ENCODE measurements at regions not wholly inside any gene's neighbourhood (a gene's known extent, or its start where the extent isn't known, plus 50 kb on each side); places are given as distances from the start of the nearest gene placed in this dataset.

GRCh38 chr6:82553863-82554531, 190.4 kb downstream of the TPBG start:
- no peak for TF ChIP-seq MLX (CRISPR knock-in tag; IDR thresholded peaks at IDR 0.05)
- TF ChIP-seq NR2C2 (CRISPR knock-in tag; IDR thresholded peaks at IDR 0.05), result no peak
- no peak for TF ChIP-seq CTCF (IDR thresholded peaks at IDR 0.05)
- TF ChIP-seq GABPB1 (CRISPR knock-in tag; IDR thresholded peaks at IDR 0.05), result no peak
- TF ChIP-seq GRHL2 (CRISPR knock-in tag; IDR thresholded peaks at IDR 0.05; ENCODE audit: insufficient replicate concordance, severe bottlenecking), result no peak
- TF ChIP-seq CREB1 (CRISPR knock-in tag; IDR thresholded peaks at IDR 0.05), result no peak
- no peak for TF ChIP-seq IRF1 (CRISPR knock-in tag; IDR thresholded peaks at IDR 0.05)
- no peak for TF ChIP-seq FOXJ3 (CRISPR knock-in tag; IDR thresholded peaks at IDR 0.05; ENCODE audit: borderline replicate concordance)
